Endothelial cell of umbilical vein (primary cell): ENCODE measurements at regions not wholly inside any gene's neighbourhood (a gene's known extent, or its start where the extent isn't known, plus 50 kb on each side); places are given as distances from the start of the nearest gene placed in this dataset.

Experiments
- BruUV-seq: library from RNA; stranded (reverse); fragments of 400-500 nt; replicated peaks from 2 replicates; lab custom pipeline; 2021; lab: Mats Ljungman, UMichigan
- CTCF ChIA-PET: fragments of 300-600, 350-600 bp; sonication (Branson Sonifier 250); formaldehyde crosslinking; loops from one replicate; lab custom pipeline; 2021; ENCODE audit warnings: antibody characterized with exemption, inconsistent platforms; lab: Charles Lee
- POLR2A ChIA-PET: fragments of 300-600, 350-600 bp; sonication (Branson Sonifier 250); formaldehyde crosslinking; loops from one replicate; lab custom pipeline; 2021; ENCODE audit warnings: antibody characterized with exemption, inconsistent platforms; lab: Charles Lee
- DNase-seq: peaks from one replicate; pipeline ENCODE4 v3.0.0-alpha.2; 2011; ENCODE audit warnings: low read depth, low spot score
- FAIRE-seq: peaks from 2 replicates; lab custom pipeline; 2011; peaks lifted over from hg19 to GRCh38; lab: Jason Lieb, UNC
- H2AFZ ChIP-seq: 2 replicates; pipeline ENCODE4 v1.6.0; 2012; ENCODE audit warnings: low read depth, low read length, control low read depth, inconsistent platforms
- H3K27ac ChIP-seq: 2 replicates; pipeline ENCODE4 v1.5.1; 2011; ENCODE audit warnings: low read depth, mild to moderate bottlenecking, control low read depth, low read length, moderate library complexity; ENCODE audit not compliant: insufficient read depth
- H3K27me3 ChIP-seq, 2 experiments: 2 replicates each; pipeline versions ENCODE4 v1.6.0 to v1.6.1; 2011; ENCODE audit warnings: low read length in 2 of 2, mixed read lengths in 1 of 2; ENCODE audit not compliant: control insufficient read depth in 2 of 2, insufficient read depth in 2 of 2
- H3K36me3 ChIP-seq, 2 experiments: 2 replicates in 1 of 2; 3 replicates in 1 of 2; pipeline ENCODE4 v1.5.1; 2011; ENCODE audit warnings: low read length in 2 of 2, mild to moderate bottlenecking in 1 of 2, moderate library complexity in 1 of 2; ENCODE audit not compliant: control insufficient read depth in 2 of 2, insufficient read depth in 2 of 2; ENCODE audit errors: extremely low read depth in 1 of 2
- H3K4me1 ChIP-seq: 3 replicates; pipeline ENCODE4 v1.5.1; 2011; ENCODE audit warnings: mild to moderate bottlenecking, low read length; ENCODE audit not compliant: control insufficient read depth, insufficient read depth; ENCODE audit errors: extremely low read depth
- H3K4me2 ChIP-seq: 2 replicates; pipeline ENCODE4 v1.6.1; 2011; ENCODE audit warnings: low read length, control low read depth, mixed read lengths; ENCODE audit not compliant: insufficient read depth
- H3K4me3 ChIP-seq, 3 experiments: fragments of 200-600 bp in 1 of 3; sonication (generic), shearing (Covaris generic) in 1 of 3; replicated peaks in 1 of 3; 2 replicates each; pipeline ENCODE4 v1.5.1; 2011 to 2016; ENCODE audit warnings: control low read depth in 3 of 3, low read length in 3 of 3, mild to moderate bottlenecking in 2 of 3, inconsistent platforms in 1 of 3, low read depth in 1 of 3, moderate library complexity in 1 of 3; ENCODE audit not compliant: insufficient read depth in 1 of 3
- H3K79me2 ChIP-seq: 2 replicates; pipeline ENCODE4 v1.6.0; 2012; ENCODE audit warnings: low read length, inconsistent platforms; ENCODE audit not compliant: control insufficient read depth, insufficient read depth
- H3K9ac ChIP-seq: replicated peaks from 2 replicates; pipeline ENCODE3; 2011; ENCODE audit warnings: low read length, control low read depth; ENCODE audit not compliant: insufficient read depth; ENCODE audit errors: extremely low read depth
- H3K9me1 ChIP-seq: replicated peaks from 3 replicates; pipeline ENCODE4 v1.6.0; 2011; ENCODE audit warnings: mild to moderate bottlenecking, low read length; ENCODE audit not compliant: control insufficient read depth, insufficient read depth; ENCODE audit errors: extremely low read depth
- H3K9me3 ChIP-seq: replicated peaks from 2 replicates; pipeline ENCODE4 v1.5.1; 2012; ENCODE audit warnings: low read length, inconsistent platforms; ENCODE audit not compliant: control insufficient read depth, insufficient read depth
- H4K20me1 ChIP-seq: replicated peaks from 2 replicates; pipeline ENCODE3; 2011; ENCODE audit warnings: mild to moderate bottlenecking, low read length; ENCODE audit not compliant: control insufficient read depth, insufficient read depth; ENCODE audit errors: extremely low read depth
- CTCF ChIP-seq, 2 donors: IDR thresholded peaks; 1 replicate in 1 of 2; 2 replicates in 1 of 2; pipeline ENCODE4 v1.5.1; 2011; ENCODE audit warnings: low read length in 2 of 2, mild to moderate bottlenecking in 2 of 2, moderate library complexity in 2 of 2, control low read depth in 1 of 2, inconsistent platforms in 1 of 2, low read depth in 1 of 2; ENCODE audit not compliant: insufficient read depth in 1 of 2; ENCODE audit errors: extremely low read depth in 1 of 2
- EZH2 ChIP-seq: IDR thresholded peaks from 2 replicates; pipeline ENCODE4 v1.6.1; 2012; ENCODE audit warnings: borderline replicate concordance, low read depth, mild to moderate bottlenecking, moderate library complexity, low read length, inconsistent platforms; ENCODE audit not compliant: severe bottlenecking
- FOS ChIP-seq: IDR thresholded peaks from 2 replicates; pipeline ENCODE4 v1.6.1; 2011; ENCODE audit warnings: mild to moderate bottlenecking, low read length, moderate library complexity, borderline replicate concordance; ENCODE audit not compliant: insufficient read depth
- GATA2 ChIP-seq: IDR thresholded peaks from 2 replicates; pipeline ENCODE4 v1.7.0; 2011; ENCODE audit warnings: low read depth, mild to moderate bottlenecking, moderate library complexity, mixed read lengths, low read length; ENCODE audit not compliant: insufficient read length, insufficient read depth
- JUN ChIP-seq: IDR thresholded peaks from 2 replicates; pipeline ENCODE4 v1.6.1; 2011; ENCODE audit warnings: borderline replicate concordance, low read depth; ENCODE audit not compliant: insufficient read length, insufficient read depth
- MYC ChIP-seq: IDR thresholded peaks from one replicate; pipeline ENCODE4 v1.6.1; 2011; ENCODE audit warnings: mild to moderate bottlenecking, low read depth, low read length
- POLR2A ChIP-seq: IDR thresholded peaks from 2 replicates; pipeline ENCODE4 v1.6.1; 2012; ENCODE audit warnings: low read depth, mild to moderate bottlenecking, control low read depth, low read length
- POLR2AphosphoS5 ChIP-seq: IDR thresholded peaks from 2 replicates; pipeline ENCODE4 v1.6.1; 2012; ENCODE audit warnings: low read depth, mild to moderate bottlenecking, control low read depth, low read length, moderate library complexity; ENCODE audit not compliant: insufficient read depth
- dilution Hi-C: fragments of 300-500 bp; cut with MboI; formaldehyde crosslinking; loops from one replicate; pipeline ENCODE4 v1.15.0; 2019; ENCODE audit warnings: low sequenced_read_pairs; ENCODE audit not compliant: extremely low pct_ligation_motif_present
- intact Hi-C: fragments of 100-400 bp; cut with micrococcal nuclease; formaldehyde crosslinking; loops from one replicate; pipeline ENCODE4 v1.10.0; 2022
- TF ChIP-seq, protein P1 (sequence below): IDR thresholded peaks from 2 replicates; pipeline ENCODE4 v1.6.1; 2011; ENCODE audit not compliant: insufficient read depth, insufficient read length

DNA sequence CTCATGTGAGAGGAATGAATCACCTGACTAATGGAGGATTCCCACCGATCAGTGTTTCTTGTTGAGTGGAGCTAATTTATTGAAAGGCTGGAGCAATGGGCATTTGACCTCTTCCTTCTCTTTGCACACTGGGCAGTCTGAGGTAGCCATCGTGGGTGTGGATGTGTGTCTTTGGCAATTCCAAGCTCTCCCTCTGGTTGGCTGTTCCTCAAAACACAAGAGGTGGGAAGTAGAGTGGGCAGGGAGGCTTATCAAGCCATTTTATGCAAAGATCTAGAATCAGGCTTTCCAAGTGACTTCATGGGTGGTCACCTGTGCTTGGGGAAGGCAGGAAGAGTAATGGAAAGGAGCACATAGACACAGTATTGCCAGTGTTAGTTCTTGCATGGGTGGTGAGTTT lies 154.8 kb downstream of the INSIG2 start:
- no peak for DNase-seq
- Histone ChIP-seq H4K20me1 (no peaks in the 10 kb centered on the region), H3K9me3 (no peaks in the 10 kb centered on the region), H3K79me2 (no peaks in the 10 kb centered on the region), H3K4me2 (no peak overlapping the region), H3K36me3 (no peaks in the 10 kb centered on the region), H3K27ac (no peak overlapping the region), H3K4me3 (no peak overlapping the region), H3K9me1 (no peaks in the 10 kb centered on the region), H2AFZ (no peak overlapping the region), H3K27me3 (no peaks in the 10 kb centered on the region), H3K9ac (no peak overlapping the region), H3K4me1 (no peaks in the 10 kb centered on the region)
- dilution Hi-C loops = no loop called here
- TF ChIP-seq EZH2 (no peak), GATA2 (no peak), JUN (no peak)
- intact Hi-C loops = no loop called here
- no TSS peak for BruUV-seq
- ChIA-PET POLR2A (no interaction called here), CTCF (interaction anchor here (0.8 to 1.2 kb wide), 2 partner anchors 8 to 196 kb away, joined by 3 to 4 read pairs; no protein-coding TSS in a partner anchor)
- FAIRE-seq = no peak

GRCh38 chr2:118242216-118242615 lies 153.9 kb downstream of the INSIG2 start:
- DNase-seq (no peak), FAIRE-seq (no peak)
- no peak for TF ChIP-seq EZH2
- no peak for TF ChIP-seq POLR2A
- no peak for TF ChIP-seq FOS
- TF ChIP-seq JUN = no peak
- TF ChIP-seq, protein P1, sequence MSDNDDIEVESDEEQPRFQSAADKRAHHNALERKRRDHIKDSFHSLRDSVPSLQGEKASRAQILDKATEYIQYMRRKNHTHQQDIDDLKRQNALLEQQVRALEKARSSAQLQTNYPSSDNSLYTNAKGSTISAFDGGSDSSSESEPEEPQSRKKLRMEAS = no peak
- no peak for TF ChIP-seq GATA2
- TF ChIP-seq POLR2AphosphoS5 = no peak
- TF ChIP-seq CTCF (IDR thresholded peaks at IDR 0.05; ENCODE audit: extremely low read depth in 1 of 2, insufficient read depth in 1 of 2, low read depth in 1 of 2, low read length in 2 of 2) = no peak
- TF ChIP-seq MYC = no peak
- Histone ChIP-seq H3K36me3 (no peaks in the 10 kb centered on the region), H3K9ac (no peak overlapping the region), H2AFZ (no peak overlapping the region), H4K20me1 (no peaks in the 10 kb centered on the region), H3K4me2 (no peak overlapping the region), H3K27me3 (no peaks in the 10 kb centered on the region), H3K9me3 (no peaks in the 10 kb centered on the region), H3K4me1 (no peaks in the 10 kb centered on the region), H3K4me3 (no peak overlapping the region), H3K27ac (no peak overlapping the region), H3K79me2 (no peaks in the 10 kb centered on the region), H3K9me1 (no peaks in the 10 kb centered on the region)
- intact Hi-C loops (no loop called here), dilution Hi-C loops (no loop called here)
- BruUV-seq = no TSS peak
- POLR2A ChIA-PET = no interaction called here
- CTCF ChIA-PET = interaction anchor here (0.8 kb wide), 1 partner anchor 9 kb away, joined by 3 read pairs; no protein-coding TSS in a partner anchor
